AML-193 (cell line): ENCODE measurements at regions not wholly inside any gene's neighbourhood (a gene's known extent, or its start where the extent isn't known, plus 50 kb on each side); places are given as distances from the start of the nearest gene placed in this dataset.

Source experiments
- DNase-seq, 2 experiments: peaks; one replicate each; lab custom pipeline; 2025; lab: John Stamatoyannopoulos, UW

- DNase-seq = peak; percentile 4 to 45
These were observed 118.4 kb upstream of the WDR17 start for GRCh38 chr4:175947117-175947722.

- no peak for DNase-seq
These were observed 113.8 kb upstream of the WDR17 start for GRCh38 chr4:175951794-175952193.

GRCh38 chr4:175953116-175953515 is 112.5 kb upstream of the WDR17 start:
- no peak for DNase-seq

GRCh38 chr4:175953960-175954521 is 111.6 kb upstream of the WDR17 start:
- DNase-seq = peak; percentile 1 to 35

- no peak for DNase-seq
These were observed 111.0 kb upstream of the WDR17 start for GRCh38 chr4:175954685-175955084.

GRCh38 chr4:175961604-175962003 is 104.0 kb upstream of the WDR17 start:
- no peak for DNase-seq

GRCh38 chr4:175970072-175970471 is 95.6 kb upstream of the WDR17 start:
- no peak for DNase-seq

- DNase-seq = no peak
These were observed 94.9 kb upstream of the WDR17 start for GRCh38 chr4:175970724-175971123.

GRCh38 chr4:175971388-175972179 is 94.1 kb upstream of the WDR17 start:
- DNase-seq = no peak

GRCh38 chr4:175973027-175973923 is 92.4 kb upstream of the WDR17 start:
- no peak for DNase-seq

- DNase-seq = no peak
These were observed 82.0 kb upstream of the WDR17 start for GRCh38 chr4:175983636-175984035.

- no peak for DNase-seq
These were observed 79.0 kb upstream of the WDR17 start for GRCh38 chr4:175986668-175987067.

- no peak for DNase-seq
These were observed 77.1 kb upstream of the WDR17 start for GRCh38 chr4:175988511-175988910.

- DNase-seq = no peak
These were observed 69.4 kb upstream of the WDR17 start for GRCh38 chr4:175996206-175996605.

- DNase-seq = no peak
These were observed 68.3 kb upstream of the WDR17 start for GRCh38 chr4:175997291-175997690.

- no peak for DNase-seq
These were observed 66.9 kb upstream of the WDR17 start for GRCh38 chr4:175998782-175999181.

- DNase-seq = no peak
These were observed 65.7 kb upstream of the WDR17 start for GRCh38 chr4:175999944-176000343.

- no peak for DNase-seq
These were observed 64.3 kb upstream of the WDR17 start for GRCh38 chr4:176001151-176002006.

- no peak for DNase-seq
These were observed 63.5 kb upstream of the WDR17 start for GRCh38 chr4:176002007-176002613.

- no peak for DNase-seq
These were observed 59.9 kb upstream of the WDR17 start for GRCh38 chr4:176005766-176006165.

- DNase-seq = no peak
These were observed 56.4 kb upstream of the WDR17 start for GRCh38 chr4:176009254-176009653.
